Keratinocyte (primary cell): ENCODE measurements at regions not wholly inside any gene's neighbourhood (a gene's known extent, or its start where the extent isn't known, plus 50 kb on each side); places are given as distances from the start of the nearest gene placed in this dataset.

Source experiments
- CTCF ChIP-seq, 3 experiments: IDR thresholded peaks in 1 of 3; conservative IDR thresholded peaks in 1 of 3; optimal IDR thresholded peaks in 1 of 3; 2 replicates in 2 of 3; 3 replicates in 1 of 3; pipeline versions ENCODE3 to v1.5.1; 2011; ENCODE audit warnings: low read length in 3 of 3, mild to moderate bottlenecking in 3 of 3, moderate library complexity in 2 of 3, control low read depth in 1 of 3, inconsistent platforms in 1 of 3; ENCODE audit not compliant: insufficient read depth in 2 of 3; ENCODE audit errors: extremely low read depth in 1 of 3
- EZH2 ChIP-seq: IDR thresholded peaks from one replicate; pipeline ENCODE4 v1.6.1; 2012; ENCODE audit warnings: inconsistent platforms, mild to moderate bottlenecking, low read length, moderate library complexity

- TF ChIP-seq CTCF (optimal IDR thresholded peaks at IDR 0.05 in 1 of 3, IDR thresholded peaks at IDR 0.05 in 1 of 3, conservative IDR thresholded peaks at IDR 0.05 in 1 of 3; ENCODE audit: extremely low read depth in 1 of 3, insufficient read depth in 2 of 3, low read length in 3 of 3) (no peak), EZH2 (no peak)
Observed at GRCh38 chr4:180953572-180953971, 1289.6 kb upstream of the TENM3 start.
